Transverse colon (tissue), 4 donors: ENCODE measurements at regions not wholly inside any gene's neighbourhood (a gene's known extent, or its start where the extent isn't known, plus 50 kb on each side); places are given as distances from the start of the nearest gene placed in this dataset.

ENCODE experiments used
- DNase-seq: peaks from one replicate; pipeline ENCODE4 v3.0.0-alpha.2; 2019
- H3K27ac ChIP-seq, 4 donors: fragments of 200-600 bp; sonication (generic); 2 replicates each; pipeline ENCODE4 v1.5.1; 2016 to 2018; ENCODE audit warnings: inconsistent platforms in 4 of 4
- H3K27me3 ChIP-seq: fragments of 200-600 bp; sonication (generic); 2 replicates; pipeline ENCODE4 v1.5.1; 2017; ENCODE audit warnings: inconsistent platforms
- H3K36me3 ChIP-seq, 4 donors: fragments of 200-600 bp; sonication (generic); 2 replicates each; pipeline ENCODE4 v1.5.1; 2017 to 2019; ENCODE audit warnings: inconsistent platforms in 4 of 4
- H3K4me1 ChIP-seq, 4 donors: fragments of 200-600 bp; sonication (generic); 2 replicates each; pipeline ENCODE4 v1.5.1; 2017 to 2020; ENCODE audit warnings: inconsistent platforms in 4 of 4
- H3K4me3 ChIP-seq, 4 donors: fragments of 200-600 bp; sonication (generic); 1 replicate in 1 of 4; 2 replicates in 3 of 4; pipeline versions ENCODE4 v1.5.1 to v1.6.1; 2017 to 2019; ENCODE audit warnings: inconsistent platforms in 4 of 4
- H3K9me3 ChIP-seq, 2 donors: fragments of 200-600 bp; sonication (generic); 2 replicates each; pipeline ENCODE4 v1.5.1; 2017 to 2019; ENCODE audit warnings: inconsistent platforms in 2 of 2
- CTCF ChIP-seq, 5 experiments: fragments of 200-600 bp in 3 of 5; fragments of 450-650 bp in 2 of 5; sonication (generic) in 3 of 5; IDR thresholded peaks; 1 replicate in 2 of 5; 2 replicates in 3 of 5; pipeline ENCODE4 v1.5.1; 2016 to 2017; ENCODE audit warnings: antibody characterized with exemption in 5 of 5, inconsistent platforms in 3 of 5, mild to moderate bottlenecking in 2 of 5, moderate library complexity in 1 of 5
- EP300 ChIP-seq: sonication (generic); formaldehyde crosslinking; IDR thresholded peaks from one replicate; pipeline ENCODE4 v1.6.1; 2017; ENCODE audit warnings: antibody characterized with exemption, low read depth
- POLR2A ChIP-seq: fragments of 450-650 bp; IDR thresholded peaks from one replicate; pipeline ENCODE4 v1.6.1; 2016; ENCODE audit warnings: antibody characterized with exemption, mild to moderate bottlenecking, moderate library complexity
- POLR2AphosphoS5 ChIP-seq, 3 donors: sonication (generic); formaldehyde crosslinking; IDR thresholded peaks; one replicate each; pipeline ENCODE4 v1.6.1; 2016; ENCODE audit warnings: antibody characterized with exemption in 3 of 3
- WGBS, 2 donors: methylation state at CpG; one replicate each; pipeline ENCODE4 v1.1.5; 2018; ENCODE audit warnings: low coverage in 1 of 2; 5-methylcytosine and 5-hydroxymethylcytosine counted together
- in situ Hi-C, 4 donors: fragments of 200-750 bp; cut with MboI; loops; one replicate each; pipeline versions ENCODE4 v1.15.0 to v1.15.1; 2017; ENCODE audit warnings: low sequenced_read_pairs in 3 of 4, low pct_ligation_motif_present in 1 of 4, low pct_unique_long_range_greater_than_20kb in 1 of 4
- intact Hi-C: fragments of 100-400 bp; cut with DNase I; formaldehyde crosslinking; loops from one replicate; pipeline ENCODE4 v1.15.1; 2023; ENCODE audit warnings: low total_unique reads

GRCh38 chr3:25992606-25993005, 202.7 kb downstream of the OXSM start:
- DNase-seq, result no peak
- Histone ChIP-seq H3K9me3 (peaks cover 6 to 7% of the 10 kb centered on the region in 2 donors), H3K4me3 (no peak overlapping the region), H3K36me3 (no peaks in the 10 kb centered on the region), H3K27ac (no peak overlapping the region), H3K4me1 (no peaks in the 10 kb centered on the region), H3K27me3 (no peaks in the 10 kb centered on the region)
- in situ Hi-C loops (no loop called here), intact Hi-C loops (no loop called here)
- 80 to 91% methylated on average over 3 of the region's 3 CpGs for WGBS, 2 donors
- no peak for TF ChIP-seq POLR2AphosphoS5 (IDR thresholded peaks at IDR 0.05)
- TF ChIP-seq POLR2A, result no peak
- TF ChIP-seq CTCF (IDR thresholded peaks at IDR 0.05), result no peak
- no peak for TF ChIP-seq EP300

- H3K4me1 ChIP-seq, result no peaks in the 10 kb centered on the region
- in situ Hi-C loops (no loop called here), intact Hi-C loops (no loop called here)
- no peaks in the 10 kb centered on the region for H3K36me3 ChIP-seq
- H3K27me3 ChIP-seq, result no peaks in the 10 kb centered on the region
- TF ChIP-seq EP300 (no peak), CTCF (IDR thresholded peaks at IDR 0.05) (no peak), POLR2A (no peak), POLR2AphosphoS5 (IDR thresholded peaks at IDR 0.05) (no peak)
- H3K9me3 ChIP-seq, result peaks cover 14 to 15% of the 10 kb centered on the region in 2 donors
- DNase-seq, result no peak
- no peak overlapping the region for H3K27ac ChIP-seq
- H3K4me3 ChIP-seq, result no peak overlapping the region
Measured at GRCh38 chr3:26004172-26004571, 214.3 kb downstream of the OXSM start.

- Histone ChIP-seq H3K4me3 (no peak overlapping the region), H3K9me3 (no peaks in the 10 kb centered on the region), H3K4me1 (no peaks in the 10 kb centered on the region), H3K36me3 (no peaks in the 10 kb centered on the region), H3K27ac (no peak overlapping the region), H3K27me3 (no peaks in the 10 kb centered on the region)
- in situ Hi-C loops, result no loop called here
- 80 to 86% methylated on average over 6 of the region's 6 CpGs for WGBS, 2 donors
- intact Hi-C loops, result no loop called here
- TF ChIP-seq CTCF (IDR thresholded peaks at IDR 0.05), result no peak
- TF ChIP-seq POLR2A, result no peak
- no peak for TF ChIP-seq EP300
- no peak for TF ChIP-seq POLR2AphosphoS5 (IDR thresholded peaks at IDR 0.05)
- DNase-seq, result no peak
Measured at GRCh38 chr3:26011276-26011675, 221.4 kb downstream of the OXSM start.

GRCh38 chr3:26012241-26012745, 222.4 kb downstream of the OXSM start:
- no peak for TF ChIP-seq POLR2A
- no peak for TF ChIP-seq EP300
- H3K4me1 ChIP-seq, result no peaks in the 10 kb centered on the region
- in situ Hi-C loops, result no loop called here
- H3K27me3 ChIP-seq, result no peaks in the 10 kb centered on the region
- intact Hi-C loops, result no loop called here
- no peaks in the 10 kb centered on the region for H3K36me3 ChIP-seq
- 78 to 90% methylated on average over 2 to 3 of the region's 3 CpGs for WGBS, 2 donors
- H3K9me3 ChIP-seq, result no peaks in the 10 kb centered on the region
- no peak overlapping the region for H3K27ac ChIP-seq
- no peak for DNase-seq
- no peak overlapping the region for H3K4me3 ChIP-seq

- no peaks in the 10 kb centered on the region for H3K9me3 ChIP-seq
- no peak overlapping the region for H3K4me3 ChIP-seq
- in situ Hi-C loops, result no loop called here
- intact Hi-C loops, result no loop called here
- H3K27me3 ChIP-seq, result no peaks in the 10 kb centered on the region
- no peaks in the 10 kb centered on the region for H3K4me1 ChIP-seq
- H3K36me3 ChIP-seq, result no peaks in the 10 kb centered on the region
- TF ChIP-seq POLR2A, result no peak
- no peak for TF ChIP-seq EP300
- TF ChIP-seq CTCF (IDR thresholded peaks at IDR 0.05), result no peak
- TF ChIP-seq POLR2AphosphoS5 (IDR thresholded peaks at IDR 0.05), result no peak
- WGBS, 2 donors, result 80 to 87% methylated on average over 1 to 5 of the region's 5 CpGs
- H3K27ac ChIP-seq, result no peak overlapping the region
- no peak for DNase-seq
Measured at GRCh38 chr3:26015752-26016151, 225.9 kb downstream of the OXSM start.
